Psoas muscle (tissue), 7 donors: ENCODE measurements at regions not wholly inside any gene's neighbourhood (a gene's known extent, or its start where the extent isn't known, plus 50 kb on each side); places are given as distances from the start of the nearest gene placed in this dataset.

ENCODE experiments used
- ATAC-seq, 4 donors: fragments of 200-7000 bp; cut with Tn5 transposase; one replicate each; pipeline ENCODE4 v1.9.1; 2020; ENCODE audit warnings: moderate library complexity in 3 of 4, mild to moderate bottlenecking in 2 of 4
- DNase-seq, 2 donors: peaks; one replicate each; pipeline ENCODE4 v3.0.0-alpha.2; 2020
- H3K27ac ChIP-seq: fragments of 200-600 bp; one replicate; pipeline ENCODE4 v1.8.0; 2022
- H3K27me3 ChIP-seq, 3 donors: fragments of 200-600 bp in 1 of 3; one replicate each; pipeline versions ENCODE4 v1.6.1 to v1.8.0; 2013 to 2022; ENCODE audit warnings: low read length in 2 of 3, mild to moderate bottlenecking in 2 of 3, moderate library complexity in 1 of 3; ENCODE audit not compliant: insufficient read depth in 3 of 3
- H3K36me3 ChIP-seq, 2 donors: fragments of 200-600 bp in 1 of 2; one replicate each; pipeline versions ENCODE4 v1.6.1 to v1.8.0; 2013 to 2022; ENCODE audit warnings: low read depth in 1 of 2, mild to moderate bottlenecking in 1 of 2, moderate library complexity in 1 of 2; ENCODE audit not compliant: insufficient read depth in 1 of 2
- H3K4me1 ChIP-seq: fragments of 200-600 bp; one replicate; pipeline ENCODE4 v1.8.0; 2022
- H3K4me3 ChIP-seq: fragments of 200-600 bp; one replicate; pipeline ENCODE4 v1.8.0; 2022; ENCODE audit warnings: mild to moderate bottlenecking
- H3K9me3 ChIP-seq: fragments of 200-600 bp; one replicate; pipeline ENCODE4 v1.8.0; 2022
- CTCF ChIP-seq: fragments of 200-600 bp; IDR thresholded peaks from one replicate; pipeline ENCODE4 v1.8.0; 2022; ENCODE audit warnings: antibody characterized with exemption
- WGBS, 3 donors: extraction: QIAGEN DNeasy Blood & Tissue Kit; methylation state at CpG; one replicate each; pipeline versions ENCODE4 v1.1.6 to v1.1.7; 2013; 5-methylcytosine and 5-hydroxymethylcytosine counted together
- intact Hi-C, 2 donors: fragments of 100-400 bp; cut with DNase I; formaldehyde crosslinking; loops; one replicate each; pipeline versions ENCODE4 v1.11.0 to v1.14.2; 2022
- donor health status: healthy with polysubstance abuse.
- donor health status: DM: no; HTN: no; CAD: no; lungs with moderate emphysema.
- donor health status: Bipolar disorder and iron deficiency.
- donor health status: healthy.
- donor health status: DM: yes; HTN: yes; CAD: no.
- donor health status: DM: no; HTN: no; CAD: no.
- donor health status: DM: yes; HTN: yes; CAD: no.

- Histone ChIP-seq H3K27me3 (peaks cover 0 to 9% (median 0%) of the 10 kb centered on the region in 3 donors), H3K4me3 (no peak overlapping the region), H3K9me3 (no peaks in the 10 kb centered on the region), H3K4me1 (no peaks in the 10 kb centered on the region), H3K36me3 (no peaks in the 10 kb centered on the region), H3K27ac (no peak overlapping the region)
- no peak for DNase-seq
- ATAC-seq: no peak
- intact Hi-C loops: no loop called here
- 71 to 82% (median 80%) methylated on average over 1 of the region's 1 CpG for WGBS, 3 donors
- TF ChIP-seq CTCF: no peak
Measured at GRCh38 chr5:6184481-6184880, 193.9 kb downstream of the MED10 start.

GRCh38 chr5:6183391-6184390 is 194.7 kb downstream of the MED10 start:
- WGBS, 3 donors: 60 to 69% (median 60%) methylated on average over 17 of the region's 17 CpGs
- no peaks in the 10 kb centered on the region for H3K9me3 ChIP-seq
- no peak overlapping the region for H3K27ac ChIP-seq
- DNase-seq (no peak), ATAC-seq (no peak)
- H3K27me3 ChIP-seq: peaks cover 0 to 9% (median 0%) of the 10 kb centered on the region in 3 donors
- H3K4me1 ChIP-seq: no peaks in the 10 kb centered on the region
- no peak for TF ChIP-seq CTCF
- H3K4me3 ChIP-seq: no peak overlapping the region
- no peaks in the 10 kb centered on the region for H3K36me3 ChIP-seq
- intact Hi-C loops: no loop called here

GRCh38 chr5:6182271-6182815 is 196.0 kb downstream of the MED10 start:
- ATAC-seq: no peak
- Histone ChIP-seq H3K27ac (no peak overlapping the region), H3K27me3 (no peaks in the 10 kb centered on the region), H3K36me3 (no peaks in the 10 kb centered on the region), H3K4me1 (no peaks in the 10 kb centered on the region), H3K4me3 (no peak overlapping the region), H3K9me3 (no peaks in the 10 kb centered on the region)
- 77 to 78% (median 78%) methylated on average over 23 of the region's 23 CpGs for WGBS, 3 donors
- intact Hi-C loops: no loop called here
- no peak for TF ChIP-seq CTCF
- no peak for DNase-seq

- intact Hi-C loops: no loop called here
- DNase-seq (no peak), ATAC-seq (no peak)
- Histone ChIP-seq H3K4me3 (no peak overlapping the region), H3K36me3 (no peaks in the 10 kb centered on the region), H3K9me3 (no peaks in the 10 kb centered on the region), H3K27ac (no peak overlapping the region), H3K27me3 (no peaks in the 10 kb centered on the region), H3K4me1 (no peaks in the 10 kb centered on the region)
- no peak for TF ChIP-seq CTCF
- 80 to 81% (median 80%) methylated on average over 15 of the region's 15 CpGs for WGBS, 3 donors
Measured at GRCh38 chr5:6181871-6182270, 196.5 kb downstream of the MED10 start.
